SK-N-SH (cell line): ENCODE measurements at regions not wholly inside any gene's neighbourhood (a gene's known extent, or its start where the extent isn't known, plus 50 kb on each side); places are given as distances from the start of the nearest gene placed in this dataset.

Experiments
- CTCF ChIA-PET: fragments of 300-600, 350-600 bp; formaldehyde crosslinking; extraction: SDS; loops from one replicate; lab custom pipeline; 2021; lab: Yijun Ruan, JAX
- POLR2A ChIA-PET: fragments of 350-600 bp; sonication (Branson Sonifier 250); formaldehyde crosslinking; extraction: SDS; loops from one replicate; lab custom pipeline; 2020; ENCODE audit warnings: antibody characterized with exemption, inconsistent platforms; lab: Yijun Ruan, JAX
- DNase-seq: peaks from one replicate; pipeline ENCODE4 v3.0.0; 2012
- H2AFZ ChIP-seq: fragments of 200-600 bp; sonication (generic); 2 replicates; pipeline ENCODE4 v1.8.1; 2016; ENCODE audit warnings: antibody characterized with exemption, mild to moderate bottlenecking, low read depth
- H3F3A ChIP-seq: fragments of 200-600 bp; sonication (generic); replicated peaks from 2 replicates; pipeline ENCODE3; 2016; ENCODE audit warnings: antibody characterized with exemption, mild to moderate bottlenecking; ENCODE audit not compliant: insufficient read depth
- H3K27ac ChIP-seq, 2 experiments: fragments of 200-500 bp in 1 of 2; fragments of 200-600 bp in 1 of 2; sonication (Bioruptor generic) in 1 of 2; sonication (generic), shearing (Covaris generic) in 1 of 2; 2 replicates each; pipeline versions ENCODE4 v1.5.1 to v1.6.1; 2014 to 2016; ENCODE audit warnings: low read depth in 2 of 2, inconsistent platforms in 1 of 2, low read length in 1 of 2, mild to moderate bottlenecking in 1 of 2, mixed read lengths in 1 of 2
- H3K27me3 ChIP-seq: fragments of 200-600 bp; sonication (generic), shearing (Covaris generic); 2 replicates; pipeline ENCODE4 v1.6.1; 2016; ENCODE audit warnings: mixed run types; ENCODE audit not compliant: insufficient read depth
- H3K36me3 ChIP-seq, 2 experiments: fragments of 200-500 bp in 1 of 2; fragments of 200-600 bp in 1 of 2; sonication (Bioruptor generic) in 1 of 2; sonication (generic) in 1 of 2; replicated peaks in 1 of 2; 2 replicates each; pipeline versions ENCODE3 to v1.5.1; 2014 to 2016; ENCODE audit warnings: low read length in 1 of 2, mild to moderate bottlenecking in 1 of 2; ENCODE audit not compliant: insufficient read depth in 2 of 2, control insufficient read depth in 1 of 2
- H3K4me1 ChIP-seq, 2 experiments: fragments of 200-500 bp in 1 of 2; fragments of 200-600 bp in 1 of 2; sonication (Bioruptor generic) in 1 of 2; sonication (generic), shearing (Covaris generic) in 1 of 2; 2 replicates each; pipeline versions ENCODE4 v1.5.1 to v1.6.1; 2014 to 2016; ENCODE audit warnings: low read depth in 1 of 2, low read length in 1 of 2, mixed run types in 1 of 2; ENCODE audit not compliant: insufficient read depth in 2 of 2, control insufficient read depth in 1 of 2
- H3K4me2 ChIP-seq: fragments of 200-600 bp; sonication (generic), shearing (Covaris generic); 2 replicates; pipeline ENCODE4 v1.6.1; 2017; ENCODE audit warnings: mixed run types
- H3K4me3 ChIP-seq, 2 experiments: fragments of 200-500 bp in 1 of 2; fragments of 200-600 bp in 1 of 2; sonication (Bioruptor generic) in 1 of 2; sonication (generic), shearing (Covaris generic) in 1 of 2; 2 replicates each; pipeline versions ENCODE4 v1.5.1 to v1.8.1; 2014 to 2016; ENCODE audit warnings: low read depth in 2 of 2, inconsistent platforms in 1 of 2, low read length in 1 of 2, mild to moderate bottlenecking in 1 of 2, mixed read lengths in 1 of 2, moderate library complexity in 1 of 2
- H3K79me2 ChIP-seq: fragments of 200-600 bp; sonication (generic); 2 replicates; pipeline ENCODE4 v1.8.1; 2017; ENCODE audit warnings: mild to moderate bottlenecking; ENCODE audit not compliant: insufficient read depth
- H3K9ac ChIP-seq: fragments of 200-600 bp; sonication (generic); 2 replicates; pipeline ENCODE4 v1.6.1; 2017; ENCODE audit warnings: mixed run types
- H3K9me2 ChIP-seq: fragments of 200-600 bp; sonication (generic); 2 replicates; pipeline ENCODE4 v1.6.1; 2017; ENCODE audit warnings: mixed run types
- H3K9me3 ChIP-seq: fragments of 200-600 bp; sonication (generic); 2 replicates; pipeline ENCODE4 v1.6.1; 2017; ENCODE audit warnings: mixed run types, mild to moderate bottlenecking, moderate library complexity
- H4K20me1 ChIP-seq: fragments of 200-600 bp; sonication (generic); 2 replicates; pipeline ENCODE4 v1.6.1; 2017; ENCODE audit warnings: mild to moderate bottlenecking, mixed run types; ENCODE audit not compliant: insufficient read depth
- EZH2phosphoT487 ChIP-seq: fragments of 200-600 bp; sonication (generic); IDR thresholded peaks from 2 replicates; pipeline ENCODE4 v1.6.1; 2017; ENCODE audit warnings: low read depth, mixed run types, mild to moderate bottlenecking, antibody characterized with exemption, moderate library complexity, borderline replicate concordance
- FOSL2 ChIP-seq: IDR thresholded peaks from 2 replicates; pipeline ENCODE4 v1.4.0; 2012; ENCODE audit warnings: low read depth, mild to moderate bottlenecking, moderate library complexity, borderline replicate concordance
- GABPA ChIP-seq: IDR thresholded peaks from 2 replicates; pipeline ENCODE4 v1.4.0; 2012; ENCODE audit warnings: low read depth, mild to moderate bottlenecking
- IRF3 ChIP-seq: fragments of 150-350 bp; IDR thresholded peaks from 2 replicates; pipeline ENCODE4 v1.6.1; 2016; ENCODE audit warnings: mild to moderate bottlenecking, low read depth, low read length
- JUND ChIP-seq: IDR thresholded peaks from 2 replicates; pipeline ENCODE4 v1.4.0; 2012
- MEF2A ChIP-seq: IDR thresholded peaks from 2 replicates; pipeline ENCODE4 v1.4.0; 2012; ENCODE audit warnings: low read depth, borderline replicate concordance
- NRF1 ChIP-seq: IDR thresholded peaks from 2 replicates; pipeline ENCODE4 v1.6.1; 2012; ENCODE audit warnings: low read depth, mild to moderate bottlenecking, low read length
- POLR2AphosphoS5 ChIP-seq: IDR thresholded peaks from 2 replicates; pipeline ENCODE4 v1.6.1; 2012; ENCODE audit warnings: low read depth, low read length
- RAD21 ChIP-seq: IDR thresholded peaks from 2 replicates; pipeline ENCODE4 v1.6.1; 2012; ENCODE audit warnings: mild to moderate bottlenecking, low read length
- RCOR1 ChIP-seq: fragments of 150-350 bp; IDR thresholded peaks from 2 replicates; pipeline ENCODE4 v1.6.1; 2017; ENCODE audit warnings: antibody characterized with exemption, low read length
- TCF12 ChIP-seq: IDR thresholded peaks from 2 replicates; pipeline ENCODE4 v1.4.0; 2012
- TEAD4 ChIP-seq: IDR thresholded peaks from 2 replicates; pipeline ENCODE4 v1.4.0; 2012; ENCODE audit warnings: mild to moderate bottlenecking, borderline replicate concordance; ENCODE audit not compliant: insufficient read depth
- ZBTB33 ChIP-seq: IDR thresholded peaks from 2 replicates; pipeline ENCODE4 v1.4.0; 2012; ENCODE audit warnings: low read depth, borderline replicate concordance
- WGBS: methylation state at CpG from one replicate; pipeline ENCODE4 v1.1.6; 2017; ENCODE audit warnings: low lambda C conversion rate; 5-methylcytosine and 5-hydroxymethylcytosine counted together
- TF ChIP-seq, protein P1 (sequence below): fragments of 150-350 bp; IDR thresholded peaks from 2 replicates; pipeline ENCODE4 v1.6.1; 2017; ENCODE audit warnings: antibody characterized with exemption, low read length, low read depth, borderline replicate concordance
- TF ChIP-seq, protein P2 (sequence below): fragments of 200-600 bp; sonication (generic); IDR thresholded peaks from 2 replicates; pipeline ENCODE4 v1.6.1; 2017; ENCODE audit warnings: antibody characterized with exemption, mild to moderate bottlenecking, moderate library complexity

GRCh38 chr18:78123144-78123909, 856.3 kb upstream of the SALL3 start:
- ChIA-PET POLR2A (no interaction called here), CTCF (no interaction called here)
- no peaks in the 10 kb centered on the region for H3F3A ChIP-seq
- H3K9ac ChIP-seq: no peak overlapping the region
- TF ChIP-seq, protein P1, sequence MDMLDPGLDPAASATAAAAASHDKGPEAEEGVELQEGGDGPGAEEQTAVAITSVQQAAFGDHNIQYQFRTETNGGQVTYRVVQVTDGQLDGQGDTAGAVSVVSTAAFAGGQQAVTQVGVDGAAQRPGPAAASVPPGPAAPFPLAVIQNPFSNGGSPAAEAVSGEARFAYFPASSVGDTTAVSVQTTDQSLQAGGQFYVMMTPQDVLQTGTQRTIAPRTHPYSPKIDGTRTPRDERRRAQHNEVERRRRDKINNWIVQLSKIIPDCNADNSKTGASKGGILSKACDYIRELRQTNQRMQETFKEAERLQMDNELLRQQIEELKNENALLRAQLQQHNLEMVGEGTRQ: no peak
- TF ChIP-seq JUND (no peak), GABPA (no peak), IRF3 (no peak), TEAD4 (no peak), FOSL2 (no peak), MEF2A (no peak), RCOR1 (no peak), POLR2AphosphoS5 (no peak), NRF1 (no peak), RAD21 (no peak), TCF12 (no peak), EZH2phosphoT487 (no peak), ZBTB33 (no peak)
- TF ChIP-seq, protein P2, sequence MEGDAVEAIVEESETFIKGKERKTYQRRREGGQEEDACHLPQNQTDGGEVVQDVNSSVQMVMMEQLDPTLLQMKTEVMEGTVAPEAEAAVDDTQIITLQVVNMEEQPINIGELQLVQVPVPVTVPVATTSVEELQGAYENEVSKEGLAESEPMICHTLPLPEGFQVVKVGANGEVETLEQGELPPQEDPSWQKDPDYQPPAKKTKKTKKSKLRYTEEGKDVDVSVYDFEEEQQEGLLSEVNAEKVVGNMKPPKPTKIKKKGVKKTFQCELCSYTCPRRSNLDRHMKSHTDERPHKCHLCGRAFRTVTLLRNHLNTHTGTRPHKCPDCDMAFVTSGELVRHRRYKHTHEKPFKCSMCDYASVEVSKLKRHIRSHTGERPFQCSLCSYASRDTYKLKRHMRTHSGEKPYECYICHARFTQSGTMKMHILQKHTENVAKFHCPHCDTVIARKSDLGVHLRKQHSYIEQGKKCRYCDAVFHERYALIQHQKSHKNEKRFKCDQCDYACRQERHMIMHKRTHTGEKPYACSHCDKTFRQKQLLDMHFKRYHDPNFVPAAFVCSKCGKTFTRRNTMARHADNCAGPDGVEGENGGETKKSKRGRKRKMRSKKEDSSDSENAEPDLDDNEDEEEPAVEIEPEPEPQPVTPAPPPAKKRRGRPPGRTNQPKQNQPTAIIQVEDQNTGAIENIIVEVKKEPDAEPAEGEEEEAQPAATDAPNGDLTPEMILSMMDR: no peak
- H3K27me3 ChIP-seq: no peaks in the 10 kb centered on the region
- H3K4me1 ChIP-seq: no peaks in the 10 kb centered on the region
- no peak overlapping the region for H3K27ac ChIP-seq
- DNase-seq: no peak
- 4% methylated on average over 13 of the region's 24 CpGs for WGBS
- H3K9me2 ChIP-seq: no peaks in the 10 kb centered on the region
- no peak overlapping the region for H3K4me2 ChIP-seq
- H3K4me3 ChIP-seq: no peak overlapping the region
- H3K79me2 ChIP-seq: no peaks in the 10 kb centered on the region
- no peak overlapping the region for H2AFZ ChIP-seq
- no peaks in the 10 kb centered on the region for H3K36me3 ChIP-seq
- H3K9me3 ChIP-seq: no peaks in the 10 kb centered on the region
- H4K20me1 ChIP-seq: no peaks in the 10 kb centered on the region
